Endothelial cell (in vitro differentiated cells): ENCODE measurements at regions not wholly inside any gene's neighbourhood (a gene's known extent, or its start where the extent isn't known, plus 50 kb on each side); places are given as distances from the start of the nearest gene placed in this dataset.
"Not testable (repeated sequence)": the region's sequence is repeated elsewhere in the genome, so short reads cannot be mapped to it uniquely, and the experiment has no call there.

Experiments used
- DNase-seq: peaks from one replicate; pipeline ENCODE4 v3.0.0; 2021; ENCODE audit warnings: low spot score
- H3K27ac Mint-ChIP-seq: one replicate; pipeline ENCODE4 v1.8.0; 2021; ENCODE audit warnings: mixed read lengths, inconsistent platforms; ENCODE audit not compliant: unreplicated experiment
- H3K27me3 Mint-ChIP-seq: one replicate; pipeline ENCODE4 v1.8.0; 2021; ENCODE audit warnings: mild to moderate bottlenecking, moderate library complexity, mixed read lengths, inconsistent platforms; ENCODE audit not compliant: unreplicated experiment
- H3K36me3 Mint-ChIP-seq: one replicate; pipeline ENCODE4 v1.8.0; 2021; ENCODE audit warnings: mild to moderate bottlenecking, low read depth, mixed read lengths, inconsistent platforms; ENCODE audit not compliant: unreplicated experiment
- H3K4me1 Mint-ChIP-seq: one replicate; pipeline ENCODE4 v1.8.0; 2021; ENCODE audit warnings: mild to moderate bottlenecking, mixed read lengths, inconsistent platforms; ENCODE audit not compliant: unreplicated experiment
- H3K4me3 Mint-ChIP-seq: one replicate; pipeline ENCODE4 v1.8.0; 2021; ENCODE audit warnings: mild to moderate bottlenecking, mixed read lengths, inconsistent platforms; ENCODE audit not compliant: unreplicated experiment
- H3K9me3 Mint-ChIP-seq: one replicate; pipeline ENCODE4 v1.8.0; 2021; ENCODE audit warnings: mixed read lengths, inconsistent platforms; ENCODE audit not compliant: unreplicated experiment
- TF ChIP-seq, protein P1 (sequence below): fragments of 200-600 bp; sonication (generic); IDR thresholded peaks from one replicate; pipeline ENCODE4 v1.5.0; 2021; ENCODE audit warnings: antibody characterized with exemption; ENCODE audit not compliant: unreplicated experiment

DNA sequence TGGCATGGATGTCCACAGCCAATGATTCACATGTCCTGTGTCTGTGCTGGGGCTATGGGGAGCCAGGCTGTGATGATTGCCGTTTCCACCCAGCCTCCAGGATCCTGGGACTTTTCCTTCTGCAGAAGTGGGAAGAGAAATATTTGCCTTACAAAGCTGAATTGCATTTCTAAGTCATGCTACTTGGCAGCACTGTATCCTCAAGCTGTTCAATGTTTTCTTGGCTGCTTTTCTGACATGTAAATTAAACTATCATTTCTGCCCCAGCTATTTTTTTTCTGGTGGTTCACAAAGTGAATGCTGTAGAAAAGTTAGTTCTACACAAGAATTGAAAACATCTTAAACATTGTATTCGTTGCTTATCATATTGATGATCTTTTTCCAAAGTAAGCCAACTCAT lies 51.9 kb upstream of the TCERG1L start:
- DNase-seq, result no peak
- H3K9me3 Mint-ChIP-seq, result peaks cover 60% of the 10 kb centered on the region
- no peaks in the 10 kb centered on the region for H3K4me1 Mint-ChIP-seq
- no peak overlapping the region for H3K27ac Mint-ChIP-seq
- peaks cover 7% of the 10 kb centered on the region for H3K27me3 Mint-ChIP-seq
- TF ChIP-seq, protein P1, sequence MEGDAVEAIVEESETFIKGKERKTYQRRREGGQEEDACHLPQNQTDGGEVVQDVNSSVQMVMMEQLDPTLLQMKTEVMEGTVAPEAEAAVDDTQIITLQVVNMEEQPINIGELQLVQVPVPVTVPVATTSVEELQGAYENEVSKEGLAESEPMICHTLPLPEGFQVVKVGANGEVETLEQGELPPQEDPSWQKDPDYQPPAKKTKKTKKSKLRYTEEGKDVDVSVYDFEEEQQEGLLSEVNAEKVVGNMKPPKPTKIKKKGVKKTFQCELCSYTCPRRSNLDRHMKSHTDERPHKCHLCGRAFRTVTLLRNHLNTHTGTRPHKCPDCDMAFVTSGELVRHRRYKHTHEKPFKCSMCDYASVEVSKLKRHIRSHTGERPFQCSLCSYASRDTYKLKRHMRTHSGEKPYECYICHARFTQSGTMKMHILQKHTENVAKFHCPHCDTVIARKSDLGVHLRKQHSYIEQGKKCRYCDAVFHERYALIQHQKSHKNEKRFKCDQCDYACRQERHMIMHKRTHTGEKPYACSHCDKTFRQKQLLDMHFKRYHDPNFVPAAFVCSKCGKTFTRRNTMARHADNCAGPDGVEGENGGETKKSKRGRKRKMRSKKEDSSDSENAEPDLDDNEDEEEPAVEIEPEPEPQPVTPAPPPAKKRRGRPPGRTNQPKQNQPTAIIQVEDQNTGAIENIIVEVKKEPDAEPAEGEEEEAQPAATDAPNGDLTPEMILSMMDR, result no peak
- H3K4me3 Mint-ChIP-seq, result no peak overlapping the region
- peaks cover 22% of the 10 kb centered on the region for H3K36me3 Mint-ChIP-seq

DNA sequence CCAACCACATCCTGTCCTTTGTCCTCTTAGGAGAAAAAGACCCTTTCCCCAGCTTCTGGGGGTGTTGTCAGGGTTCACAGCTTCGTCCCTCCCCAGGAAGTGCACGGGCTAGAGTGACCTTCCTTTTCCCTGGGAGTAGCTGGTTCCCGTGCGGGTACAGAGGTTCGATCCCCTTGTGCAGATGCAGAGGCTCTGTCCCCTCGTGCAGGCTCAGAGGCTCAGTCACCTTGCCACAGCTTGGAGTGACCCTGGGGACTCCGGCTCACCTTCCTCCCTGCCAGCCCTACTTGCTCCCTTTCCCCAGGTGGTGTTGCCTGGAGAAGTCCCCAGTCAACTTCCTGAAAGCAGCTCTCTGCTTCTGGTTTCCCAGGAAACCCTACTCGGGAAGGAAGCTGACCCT lies 60.0 kb upstream of the TCERG1L start:
- H3K27ac Mint-ChIP-seq, result no peak overlapping the region
- peaks cover 4% of the 10 kb centered on the region for H3K36me3 Mint-ChIP-seq
- TF ChIP-seq, protein P1, result no peak
- no peak overlapping the region for H3K4me3 Mint-ChIP-seq
- no peaks in the 10 kb centered on the region for H3K4me1 Mint-ChIP-seq
- peaks cover 7% of the 10 kb centered on the region for H3K27me3 Mint-ChIP-seq
- DNase-seq, result no peak
- H3K9me3 Mint-ChIP-seq, result peaks cover 26% of the 10 kb centered on the region

DNA sequence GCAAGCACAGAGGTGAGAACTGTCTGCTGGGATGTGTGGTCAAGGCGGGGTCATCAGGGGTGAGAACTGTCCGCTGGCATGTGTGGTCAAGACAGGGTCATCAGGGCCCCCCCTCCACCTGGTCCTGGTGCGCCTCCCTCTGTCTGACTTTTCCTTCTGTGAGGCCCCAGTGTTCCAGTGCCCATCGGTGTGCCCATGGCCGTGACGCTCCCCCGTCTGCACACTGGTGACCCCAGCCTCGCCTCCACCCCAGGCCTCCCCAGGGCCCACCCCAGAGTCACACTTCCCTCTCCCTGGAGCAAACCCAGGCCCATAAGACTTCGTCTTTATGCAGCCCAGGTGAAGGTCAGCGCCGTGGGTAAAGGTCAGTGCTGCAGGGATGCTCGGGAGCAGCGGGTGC lies 70.1 kb upstream of the TCERG1L start:
- Mint-ChIP-seq H3K4me3 (no peak overlapping the region), H3K36me3 (peaks cover 9% of the 10 kb centered on the region), H3K27me3 (peaks cover 13% of the 10 kb centered on the region), H3K9me3 (peaks cover 47% of the 10 kb centered on the region), H3K27ac (no peak overlapping the region), H3K4me1 (no peaks in the 10 kb centered on the region)
- TF ChIP-seq, protein P1, result no peak
- no peak for DNase-seq

DNA sequence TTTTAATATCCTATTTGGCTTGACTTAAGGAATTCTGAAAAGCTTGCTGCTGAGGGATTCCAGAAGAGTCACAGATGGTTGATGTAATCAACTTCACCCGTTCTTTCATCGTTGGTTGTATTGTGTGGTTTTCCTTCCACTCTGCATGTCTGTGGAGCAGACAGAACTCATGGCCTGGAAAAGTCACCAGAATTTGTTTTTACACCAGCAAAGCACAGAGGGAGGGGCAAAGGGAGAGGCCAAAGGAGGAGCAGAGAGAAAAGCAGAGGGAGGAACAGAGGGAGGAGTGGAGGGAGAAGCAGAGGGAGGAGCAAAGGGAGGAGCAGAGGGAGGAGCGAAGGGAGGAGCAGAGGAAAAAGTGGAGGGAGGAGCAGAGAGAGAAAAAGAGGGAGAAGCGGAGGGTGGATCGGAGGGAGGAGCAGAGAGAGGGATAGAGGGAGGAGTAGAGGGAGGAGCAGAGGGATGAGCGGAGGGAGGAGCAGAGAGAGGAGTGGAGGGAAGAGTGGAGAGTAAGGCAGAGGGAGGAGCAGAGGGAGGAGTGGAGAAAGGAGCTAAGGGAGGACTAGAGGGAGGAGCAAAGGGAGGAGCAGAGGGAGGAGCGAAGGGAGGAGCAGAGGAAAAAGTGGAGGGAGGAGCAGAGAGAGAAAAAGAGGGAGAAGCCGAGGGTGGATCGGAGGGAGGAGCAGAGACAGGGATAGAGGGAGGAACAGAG lies 73.8 kb upstream of the TCERG1L start:
- not testable (repeated sequence) for H3K27ac Mint-ChIP-seq, H3K4me3 Mint-ChIP-seq, H3K36me3 Mint-ChIP-seq, H3K4me1 Mint-ChIP-seq, DNase-seq
- Mint-ChIP-seq H3K27me3 (peaks cover 13% of the 10 kb centered on the region), H3K9me3 (peaks cover 34% of the 10 kb centered on the region)

DNA sequence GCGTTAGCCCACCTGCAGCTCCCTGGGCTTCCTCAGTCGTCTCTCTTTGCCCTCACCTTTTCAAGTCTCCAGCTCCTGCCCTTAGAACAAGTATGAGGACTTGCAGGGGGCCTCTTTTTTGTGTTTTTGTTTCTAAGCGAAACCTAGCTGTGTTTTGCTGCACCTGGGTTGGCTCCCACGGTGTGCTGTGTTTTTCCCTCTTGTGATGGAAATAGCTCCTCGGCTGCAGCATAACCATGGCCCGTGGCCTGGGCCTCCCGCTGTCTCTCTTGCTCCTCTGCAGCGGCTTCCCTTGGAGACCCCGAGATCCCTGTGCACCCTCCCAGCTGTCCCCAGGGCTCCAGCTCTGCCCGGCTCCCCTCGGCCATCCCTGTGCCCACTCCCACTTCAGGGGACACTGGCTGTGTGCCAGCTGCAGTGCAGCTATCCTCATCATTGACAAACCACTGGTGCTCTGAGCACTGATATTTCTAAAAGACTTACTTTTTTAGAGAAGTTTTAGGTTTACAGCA lies 75.6 kb upstream of the TCERG1L start:
- TF ChIP-seq, protein P1, result no peak
- DNase-seq, result no peak
- H3K27me3 Mint-ChIP-seq, result peaks cover 13% of the 10 kb centered on the region
- H3K36me3 Mint-ChIP-seq, result no peaks in the 10 kb centered on the region
- H3K4me3 Mint-ChIP-seq, result no peak overlapping the region
- H3K4me1 Mint-ChIP-seq, result no peaks in the 10 kb centered on the region
- H3K27ac Mint-ChIP-seq, result peak overlapping the region; percentile 13
- H3K9me3 Mint-ChIP-seq, result peaks cover 37% of the 10 kb centered on the region
